D341Med (cell line): ENCODE measurements at regions not wholly inside any gene's neighbourhood (a gene's known extent, or its start where the extent isn't known, plus 50 kb on each side); places are given as distances from the start of the nearest gene placed in this dataset.
"Not testable (repeated sequence)": the region's sequence is repeated elsewhere in the genome, so short reads cannot be mapped to it uniquely, and the experiment has no call there.

ENCODE experiments used
- DNase-seq: peaks from one replicate; pipeline ENCODE4 v3.0.0; 2012; ENCODE audit warnings: low spot score

GRCh38 chr4:138439143-138439581, 197.0 kb upstream of the SLC7A11 start:
- no peak for DNase-seq

- DNase-seq: no peak
These were observed 196.5 kb upstream of the SLC7A11 start for GRCh38 chr4:138438608-138439007.

- DNase-seq: no peak
These were observed 195.2 kb upstream of the SLC7A11 start for GRCh38 chr4:138437263-138437851.

GRCh38 chr4:138435733-138436132, 193.6 kb upstream of the SLC7A11 start:
- not testable (repeated sequence) for DNase-seq

- not testable (repeated sequence) for DNase-seq
These were observed 192.9 kb upstream of the SLC7A11 start for GRCh38 chr4:138435046-138435445.

GRCh38 chr4:138428611-138429010, 186.5 kb upstream of the SLC7A11 start:
- DNase-seq: no peak

- no peak for DNase-seq
These were observed 184.6 kb upstream of the SLC7A11 start for GRCh38 chr4:138426786-138427185.

- no peak for DNase-seq
These were observed 178.3 kb upstream of the SLC7A11 start for GRCh38 chr4:138420471-138420870.

- DNase-seq: no peak
These were observed 172.1 kb upstream of the SLC7A11 start for GRCh38 chr4:138414202-138414601.

GRCh38 chr4:138413273-138413672, 171.1 kb upstream of the SLC7A11 start:
- no peak for DNase-seq

- DNase-seq: no peak
These were observed 170.7 kb upstream of the SLC7A11 start for GRCh38 chr4:138412847-138413246.

- DNase-seq: no peak
These were observed 168.1 kb upstream of the SLC7A11 start for GRCh38 chr4:138410266-138410665.

- no peak for DNase-seq
These were observed 167.5 kb upstream of the SLC7A11 start for GRCh38 chr4:138409670-138410069.

GRCh38 chr4:138408758-138409157, 166.6 kb upstream of the SLC7A11 start:
- DNase-seq: no peak

GRCh38 chr4:138407329-138407728, 165.2 kb upstream of the SLC7A11 start:
- DNase-seq: no peak

- DNase-seq: no peak
These were observed 164.7 kb upstream of the SLC7A11 start for GRCh38 chr4:138406876-138407275.

- no peak for DNase-seq
These were observed 163.9 kb upstream of the SLC7A11 start for GRCh38 chr4:138405934-138406567.

GRCh38 chr4:138405466-138405891, 163.3 kb upstream of the SLC7A11 start:
- DNase-seq: no peak

GRCh38 chr4:138404801-138405200, 162.7 kb upstream of the SLC7A11 start:
- DNase-seq: no peak

- no peak for DNase-seq
These were observed 162.1 kb upstream of the SLC7A11 start for GRCh38 chr4:138404251-138404650.

- no peak for DNase-seq
These were observed 159.2 kb upstream of the SLC7A11 start for GRCh38 chr4:138401334-138401733.

GRCh38 chr4:138400543-138400942, 158.4 kb upstream of the SLC7A11 start:
- DNase-seq: no peak

- DNase-seq: no peak
These were observed 157.9 kb upstream of the SLC7A11 start for GRCh38 chr4:138400066-138400465.

GRCh38 chr4:138399081-138399480, 156.9 kb upstream of the SLC7A11 start:
- no peak for DNase-seq
